ENCODE measurements at regions not wholly inside any gene's neighbourhood (a gene's known extent, or its start where the extent isn't known, plus 50 kb on each side); places are given as distances from the start of the nearest gene placed in this dataset.

DNA sequence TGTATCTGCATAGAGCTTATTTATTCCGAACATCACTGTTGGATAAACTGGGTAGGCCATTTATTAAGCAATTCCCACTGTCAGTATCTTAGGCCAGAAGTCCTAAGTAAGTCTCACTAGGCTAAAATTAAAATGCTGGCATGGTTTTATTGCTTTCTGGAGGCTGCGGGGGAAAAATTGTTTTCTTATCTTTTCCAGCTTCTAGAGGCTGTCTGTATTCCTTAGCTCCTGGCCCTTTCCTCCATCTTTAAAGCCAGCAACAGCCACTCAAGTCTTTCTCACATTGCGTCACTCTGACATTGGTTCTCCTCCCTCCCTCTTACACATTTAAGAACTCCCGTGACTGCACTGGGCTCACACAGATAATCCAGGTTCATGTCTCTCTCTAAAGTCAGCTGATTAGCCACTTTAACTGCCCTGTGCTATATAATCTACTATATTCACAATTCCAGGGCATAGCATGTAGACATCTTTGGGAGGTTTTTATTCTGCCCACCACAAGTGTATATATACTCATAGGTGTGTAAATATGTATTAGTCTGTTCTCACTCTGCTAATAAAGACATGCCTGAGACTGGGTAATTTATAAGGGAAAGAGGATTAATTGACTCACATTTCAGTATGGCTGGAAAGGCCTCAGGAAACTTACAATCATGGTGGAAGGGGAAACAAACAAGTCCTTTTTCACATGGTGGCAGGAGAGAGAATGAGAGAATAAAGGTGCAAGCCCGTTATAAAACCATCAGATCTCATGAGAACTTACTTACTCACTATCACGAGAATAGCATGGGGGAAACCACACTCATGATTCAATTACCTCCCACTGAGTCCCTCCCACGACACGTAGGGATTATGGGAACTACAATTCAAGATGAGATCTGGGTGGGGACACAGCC, 113.5 kb upstream of the SLC7A14 start:
- TF ChIP-seq, protein P1, sequence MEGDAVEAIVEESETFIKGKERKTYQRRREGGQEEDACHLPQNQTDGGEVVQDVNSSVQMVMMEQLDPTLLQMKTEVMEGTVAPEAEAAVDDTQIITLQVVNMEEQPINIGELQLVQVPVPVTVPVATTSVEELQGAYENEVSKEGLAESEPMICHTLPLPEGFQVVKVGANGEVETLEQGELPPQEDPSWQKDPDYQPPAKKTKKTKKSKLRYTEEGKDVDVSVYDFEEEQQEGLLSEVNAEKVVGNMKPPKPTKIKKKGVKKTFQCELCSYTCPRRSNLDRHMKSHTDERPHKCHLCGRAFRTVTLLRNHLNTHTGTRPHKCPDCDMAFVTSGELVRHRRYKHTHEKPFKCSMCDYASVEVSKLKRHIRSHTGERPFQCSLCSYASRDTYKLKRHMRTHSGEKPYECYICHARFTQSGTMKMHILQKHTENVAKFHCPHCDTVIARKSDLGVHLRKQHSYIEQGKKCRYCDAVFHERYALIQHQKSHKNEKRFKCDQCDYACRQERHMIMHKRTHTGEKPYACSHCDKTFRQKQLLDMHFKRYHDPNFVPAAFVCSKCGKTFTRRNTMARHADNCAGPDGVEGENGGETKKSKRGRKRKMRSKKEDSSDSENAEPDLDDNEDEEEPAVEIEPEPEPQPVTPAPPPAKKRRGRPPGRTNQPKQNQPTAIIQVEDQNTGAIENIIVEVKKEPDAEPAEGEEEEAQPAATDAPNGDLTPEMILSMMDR (tag by site-specific recombination; IDR thresholded peaks at IDR 0.05) = no peak
- TF ChIP-seq, protein P2, sequence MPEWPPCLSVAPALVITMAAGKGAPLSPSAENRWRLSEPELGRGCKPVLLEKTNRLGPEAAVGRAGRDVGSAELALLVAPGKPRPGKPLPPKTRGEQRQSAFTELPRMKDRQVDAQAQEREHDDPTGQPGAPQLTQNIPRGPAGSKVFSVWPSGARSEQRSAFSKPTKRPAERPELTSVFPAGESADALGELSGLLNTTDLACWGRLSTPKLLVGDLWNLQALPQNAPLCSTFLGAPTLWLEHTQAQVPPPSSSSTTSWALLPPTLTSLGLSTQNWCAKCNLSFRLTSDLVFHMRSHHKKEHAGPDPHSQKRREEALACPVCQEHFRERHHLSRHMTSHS (tag by site-specific recombination; IDR thresholded peaks at IDR 0.05) = no peak
- TF ChIP-seq, protein P3, sequence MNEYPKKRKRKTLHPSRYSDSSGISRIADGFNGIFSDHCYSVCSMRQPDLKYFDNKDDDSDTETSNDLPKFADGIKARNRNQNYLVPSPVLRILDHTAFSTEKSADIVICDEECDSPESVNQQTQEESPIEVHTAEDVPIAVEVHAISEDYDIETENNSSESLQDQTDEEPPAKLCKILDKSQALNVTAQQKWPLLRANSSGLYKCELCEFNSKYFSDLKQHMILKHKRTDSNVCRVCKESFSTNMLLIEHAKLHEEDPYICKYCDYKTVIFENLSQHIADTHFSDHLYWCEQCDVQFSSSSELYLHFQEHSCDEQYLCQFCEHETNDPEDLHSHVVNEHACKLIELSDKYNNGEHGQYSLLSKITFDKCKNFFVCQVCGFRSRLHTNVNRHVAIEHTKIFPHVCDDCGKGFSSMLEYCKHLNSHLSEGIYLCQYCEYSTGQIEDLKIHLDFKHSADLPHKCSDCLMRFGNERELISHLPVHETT (tag by site-specific recombination; IDR thresholded peaks at IDR 0.05) = no peak

All from HEK293 (cell line).